GM23338 (cell line): ENCODE measurements at regions not wholly inside any gene's neighbourhood (a gene's known extent, or its start where the extent isn't known, plus 50 kb on each side); places are given as distances from the start of the nearest gene placed in this dataset.

ENCODE experiments used
- ATAC-seq: fragments of 200-7000 bp; cut with Tn5 transposase; 3 replicates; pipeline ENCODE4 v1.9.1; 2020
- DNase-seq: peaks from one replicate; pipeline ENCODE4 v3.0.0-alpha.2; 2015; ENCODE audit warnings: low spot score
- H2AFZ ChIP-seq: fragments of 200-600 bp; sonication (generic); 2 replicates; pipeline ENCODE4 v1.8.0; 2016; ENCODE audit warnings: antibody characterized with exemption, mild to moderate bottlenecking, moderate library complexity
- H3F3A ChIP-seq: fragments of 200-600 bp; sonication (generic); replicated peaks from 2 replicates; pipeline ENCODE4 v1.8.0; 2017; ENCODE audit warnings: antibody characterized with exemption, mixed run types, low read depth
- H3K27ac ChIP-seq: fragments of 200-600 bp; sonication (generic); 2 replicates; pipeline ENCODE4 v1.6.1; 2016; ENCODE audit warnings: low read depth
- H3K27me3 ChIP-seq: fragments of 200-600 bp; sonication (generic); 2 replicates; pipeline ENCODE4 v1.8.0; 2016; ENCODE audit warnings: mild to moderate bottlenecking, mixed run types, moderate library complexity; ENCODE audit not compliant: insufficient read depth
- H3K36me3 ChIP-seq: fragments of 200-600 bp; sonication (generic); 2 replicates; pipeline ENCODE4 v1.8.0; 2016; ENCODE audit warnings: mild to moderate bottlenecking; ENCODE audit not compliant: insufficient read depth
- H3K4me1 ChIP-seq: fragments of 200-600 bp; sonication (generic); 2 replicates; pipeline ENCODE4 v1.8.0; 2016; ENCODE audit warnings: mild to moderate bottlenecking, moderate library complexity; ENCODE audit not compliant: insufficient read depth
- H3K4me2 ChIP-seq: fragments of 200-600 bp; sonication (generic); 2 replicates; pipeline ENCODE4 v1.7.1; 2017; ENCODE audit warnings: mixed run types
- H3K4me3 ChIP-seq: fragments of 200-600 bp; sonication (generic); 2 replicates; pipeline ENCODE4 v1.6.1; 2016; ENCODE audit warnings: mixed run types
- H3K79me2 ChIP-seq: fragments of 200-600 bp; sonication (generic); replicated peaks from 2 replicates; pipeline ENCODE4 v1.8.0; 2017; ENCODE audit warnings: mild to moderate bottlenecking; ENCODE audit not compliant: insufficient read depth
- H3K9me2 ChIP-seq: fragments of 200-600 bp; sonication (generic); 2 replicates; pipeline ENCODE4 v1.8.0; 2017; ENCODE audit not compliant: insufficient read depth
- H4K20me1 ChIP-seq: fragments of 200-600 bp; sonication (generic); replicated peaks from 2 replicates; pipeline ENCODE4 v1.8.0; 2017; ENCODE audit warnings: mild to moderate bottlenecking; ENCODE audit not compliant: insufficient read depth
- H3K27ac Mint-ChIP-seq: 2 replicates; pipeline ENCODE4 v1.8.0; 2020; ENCODE audit warnings: inconsistent platforms, mild to moderate bottlenecking, moderate library complexity, mixed read lengths
- H3K27me3 Mint-ChIP-seq: 3 replicates; pipeline ENCODE4 v1.8.0; 2022; ENCODE audit warnings: low read depth, mild to moderate bottlenecking, moderate library complexity, mixed read lengths, inconsistent platforms; ENCODE audit not compliant: insufficient read depth, poor library complexity
- H3K36me3 Mint-ChIP-seq: 3 replicates; pipeline ENCODE4 v1.8.0; 2021; ENCODE audit warnings: low read depth, mild to moderate bottlenecking, inconsistent platforms, moderate library complexity, mixed read lengths
- H3K4me1 Mint-ChIP-seq: 3 replicates; pipeline ENCODE4 v1.8.0; 2020; ENCODE audit warnings: mild to moderate bottlenecking, inconsistent platforms, mixed read lengths
- H3K4me3 Mint-ChIP-seq: 3 replicates; pipeline ENCODE4 v1.8.0; 2021; ENCODE audit warnings: moderate library complexity, mild to moderate bottlenecking, inconsistent platforms, mixed read lengths
- H3K9me3 Mint-ChIP-seq: 3 replicates; pipeline ENCODE4 v1.8.0; 2020; ENCODE audit warnings: moderate library complexity, mild to moderate bottlenecking, inconsistent platforms, mixed read lengths
- CREB1 ChIP-seq: fragments of 250-450 bp; sonication (Bioruptor Pico); IDR thresholded peaks from 2 replicates; pipeline ENCODE4 v1.5.0; 2020; ENCODE audit warnings: low read depth, mild to moderate bottlenecking, moderate library complexity
- EZH2phosphoT487 ChIP-seq: fragments of 200-600 bp; sonication (generic); IDR thresholded peaks from one replicate; pipeline ENCODE4 v1.8.1; 2018; ENCODE audit warnings: antibody characterized with exemption; ENCODE audit not compliant: unreplicated experiment
- JUNB ChIP-seq: IDR thresholded peaks from one replicate; pipeline ENCODE4 v1.6.1; 2016; ENCODE audit warnings: antibody characterized with exemption; ENCODE audit not compliant: unreplicated experiment
- ZNF114 ChIP-seq: fragments of 250-450 bp; sonication (Bioruptor Pico); IDR thresholded peaks from 2 replicates; pipeline ENCODE4 v1.5.0; 2020; ENCODE audit warnings: mild to moderate bottlenecking, moderate library complexity
- ZNF331 ChIP-seq: fragments of 250-450 bp; sonication (Bioruptor Pico); IDR thresholded peaks from 2 replicates; pipeline ENCODE4 v1.5.0; 2020; ENCODE audit warnings: low read depth, mild to moderate bottlenecking, moderate library complexity
- TF ChIP-seq, protein P1 (sequence below), 2 experiments: fragments of 200-600 bp in 1 of 2; sonication (generic) in 1 of 2; conservative IDR thresholded peaks; 2 replicates each; pipeline versions ENCODE4 v1.5.1 to v1.6.1; 2016 to 2017; ENCODE audit warnings: antibody characterized with exemption in 2 of 2, low read depth in 2 of 2, mild to moderate bottlenecking in 2 of 2, moderate library complexity in 1 of 2
- TF ChIP-seq, protein P2 (sequence below): IDR thresholded peaks from 2 replicates; pipeline ENCODE4 v1.6.1; 2016; ENCODE audit warnings: antibody characterized with exemption

DNA sequence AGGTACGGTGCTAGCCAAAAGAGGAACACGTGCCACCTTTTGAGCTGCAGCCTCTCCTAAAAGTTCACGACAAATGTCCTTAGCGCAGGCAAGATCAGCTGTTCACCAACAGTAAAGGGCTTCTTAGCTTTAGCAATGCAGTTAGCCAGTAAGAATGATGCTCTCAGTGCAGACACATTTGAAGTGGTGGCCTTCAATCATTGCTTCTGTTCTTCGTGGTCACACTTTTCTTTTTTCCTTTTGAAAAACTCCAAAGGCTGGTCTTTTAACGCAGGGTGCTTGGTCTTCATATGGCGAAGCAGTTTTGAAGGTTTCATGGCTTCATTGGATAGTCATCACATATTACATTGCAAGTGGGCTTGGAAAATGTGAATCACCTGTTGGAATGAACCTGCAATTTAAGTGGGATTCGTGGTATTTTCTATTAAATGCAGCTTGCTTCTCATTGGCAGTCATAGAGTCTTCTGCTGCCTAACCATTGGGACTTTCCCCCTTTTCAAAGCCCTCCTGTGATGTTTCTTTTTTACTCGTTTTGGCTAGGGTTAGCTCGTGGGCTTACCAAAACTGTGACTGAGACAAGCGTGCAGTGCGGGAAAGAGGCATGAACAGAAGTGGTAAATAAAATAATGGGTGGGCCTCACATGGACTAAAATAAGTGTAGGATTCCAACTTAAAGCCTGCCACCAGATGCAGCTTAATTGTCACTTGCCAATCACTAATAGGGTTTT lies 100.9 kb downstream of the MRPL36 start:
- Mint-ChIP-seq H3K36me3 (peaks cover 3% of the 10 kb centered on the region; the same call in 1 of the 3 replicates), H3K4me1 (peaks cover 19% of the 10 kb centered on the region), H3K27ac (no peak overlapping the region), H3K4me3 (no peak overlapping the region), H3K9me3 (0 out of 3 replicates have a peak, but pooled peaks cover 4% of the 10 kb centered on the region), H3K27me3 (peaks cover 9% of the 10 kb centered on the region)
- Histone ChIP-seq H4K20me1 (no peaks in the 10 kb centered on the region), H3K4me2 (no peak overlapping the region), H3F3A (no peaks in the 10 kb centered on the region), H2AFZ (no peak overlapping the region), H3K4me1 (peaks cover 5% of the 10 kb centered on the region; the same call in 1 of the 2 replicates), H3K36me3 (no peaks in the 10 kb centered on the region; the same call in 1 of the 2 replicates), H3K79me2 (no peaks in the 10 kb centered on the region), H3K27ac (no peak overlapping the region), H3K4me3 (no peak overlapping the region), H3K9me2 (no peaks in the 10 kb centered on the region), H3K27me3 (no peaks in the 10 kb centered on the region)
- no peak for DNase-seq
- no peak for ATAC-seq
- TF ChIP-seq JUNB (no peak), CREB1 (no peak), ZNF114 (CRISPR knock-in tag) (no peak)
- TF ChIP-seq, protein P1, sequence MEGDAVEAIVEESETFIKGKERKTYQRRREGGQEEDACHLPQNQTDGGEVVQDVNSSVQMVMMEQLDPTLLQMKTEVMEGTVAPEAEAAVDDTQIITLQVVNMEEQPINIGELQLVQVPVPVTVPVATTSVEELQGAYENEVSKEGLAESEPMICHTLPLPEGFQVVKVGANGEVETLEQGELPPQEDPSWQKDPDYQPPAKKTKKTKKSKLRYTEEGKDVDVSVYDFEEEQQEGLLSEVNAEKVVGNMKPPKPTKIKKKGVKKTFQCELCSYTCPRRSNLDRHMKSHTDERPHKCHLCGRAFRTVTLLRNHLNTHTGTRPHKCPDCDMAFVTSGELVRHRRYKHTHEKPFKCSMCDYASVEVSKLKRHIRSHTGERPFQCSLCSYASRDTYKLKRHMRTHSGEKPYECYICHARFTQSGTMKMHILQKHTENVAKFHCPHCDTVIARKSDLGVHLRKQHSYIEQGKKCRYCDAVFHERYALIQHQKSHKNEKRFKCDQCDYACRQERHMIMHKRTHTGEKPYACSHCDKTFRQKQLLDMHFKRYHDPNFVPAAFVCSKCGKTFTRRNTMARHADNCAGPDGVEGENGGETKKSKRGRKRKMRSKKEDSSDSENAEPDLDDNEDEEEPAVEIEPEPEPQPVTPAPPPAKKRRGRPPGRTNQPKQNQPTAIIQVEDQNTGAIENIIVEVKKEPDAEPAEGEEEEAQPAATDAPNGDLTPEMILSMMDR (conservative IDR thresholded peaks at IDR 0.05; ENCODE audit: low read depth in 2 of 2): no peak

DNA sequence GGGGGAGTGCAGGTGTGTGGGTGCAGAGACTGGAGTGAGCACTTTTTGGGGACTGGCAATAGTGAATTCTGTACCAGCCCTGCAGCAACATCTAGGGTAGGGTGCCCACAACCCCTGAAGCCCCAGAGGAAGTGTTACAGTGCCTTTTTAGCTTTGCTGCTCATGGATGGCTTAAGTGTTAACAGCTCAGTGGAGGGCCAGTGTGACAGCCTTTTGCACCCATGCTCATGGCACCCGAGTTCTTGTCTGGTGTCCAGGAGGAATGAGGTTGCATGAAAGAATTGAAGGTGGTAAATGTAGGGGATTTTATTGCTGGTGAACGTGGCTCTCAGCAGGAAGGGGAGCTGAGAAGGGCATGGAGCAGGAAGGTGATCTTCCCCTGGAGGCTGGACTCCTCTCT lies 107.3 kb downstream of the MRPL36 start:
- H3K4me2 ChIP-seq: no peak overlapping the region
- H3F3A ChIP-seq: no peaks in the 10 kb centered on the region
- no peak overlapping the region for H2AFZ ChIP-seq
- no peak overlapping the region for H3K27ac ChIP-seq
- H3K27me3 ChIP-seq: no peaks in the 10 kb centered on the region
- TF ChIP-seq EZH2phosphoT487 (no peak), ZNF331 (CRISPR knock-in tag) (no peak)
- H4K20me1 ChIP-seq: no peaks in the 10 kb centered on the region
- Mint-ChIP-seq H3K27ac (no peak overlapping the region), H3K4me1 (no peaks in the 10 kb centered on the region), H3K4me3 (no peak overlapping the region), H3K9me3 (no peaks in the 10 kb centered on the region; the same call in 2 of the 3 replicates), H3K36me3 (no peaks in the 10 kb centered on the region), H3K27me3 (peaks cover 3% of the 10 kb centered on the region)
- 0 out of 2 replicates have a peak, but pooled peaks cover 2% of the 10 kb centered on the region for H3K9me2 ChIP-seq
- H3K79me2 ChIP-seq: no peaks in the 10 kb centered on the region
- H3K4me1 ChIP-seq: no peaks in the 10 kb centered on the region
- no peak overlapping the region for H3K4me3 ChIP-seq
- H3K36me3 ChIP-seq: no peaks in the 10 kb centered on the region
- ATAC-seq (no peak), DNase-seq (no peak)

DNA sequence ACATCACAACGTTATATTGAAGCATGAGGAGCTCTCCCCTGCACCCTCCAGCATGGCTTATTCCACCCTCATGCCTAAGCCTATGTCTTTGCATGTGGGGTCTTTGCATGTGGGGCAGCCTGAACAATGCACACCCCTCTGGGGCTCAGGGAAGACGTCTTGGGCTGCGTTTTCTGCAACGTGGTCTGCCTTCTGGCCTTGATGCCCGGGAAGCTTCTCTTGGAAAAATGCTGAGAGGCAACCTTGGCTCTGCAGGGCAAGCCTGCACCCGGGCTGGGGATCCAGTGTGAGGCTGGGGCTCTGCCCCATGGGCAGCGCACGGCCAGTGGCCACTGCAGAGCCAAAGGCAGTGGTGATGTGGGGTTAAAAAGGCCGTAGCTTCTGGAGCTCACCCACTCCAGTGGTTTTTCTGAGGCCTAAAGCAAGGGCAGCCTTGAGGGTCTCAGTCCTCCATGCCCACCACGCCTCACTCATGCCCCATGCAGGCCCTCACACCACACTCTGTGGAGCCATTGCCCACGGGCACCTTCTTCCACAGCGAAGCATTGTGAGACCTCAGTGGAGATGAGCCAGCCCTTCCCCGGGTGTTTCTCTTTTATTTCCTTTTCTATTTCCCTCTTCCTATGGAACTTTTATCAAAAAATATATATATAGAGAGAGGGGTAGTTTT lies 112.2 kb downstream of the MRPL36 start:
- ATAC-seq (no peak), DNase-seq (no peak)
- H3K36me3 Mint-ChIP-seq: no peaks in the 10 kb centered on the region
- Histone ChIP-seq H4K20me1 (no peaks in the 10 kb centered on the region), H2AFZ (no peak overlapping the region), H3K4me2 (no peak overlapping the region), H3K4me3 (no peak overlapping the region), H3K4me1 (no peaks in the 10 kb centered on the region), H3K9me2 (0 out of 2 replicates have a peak, but pooled peaks cover 2% of the 10 kb centered on the region), H3F3A (no peaks in the 10 kb centered on the region), H3K79me2 (no peaks in the 10 kb centered on the region), H3K27ac (no peak overlapping the region), H3K27me3 (no peaks in the 10 kb centered on the region), H3K36me3 (no peaks in the 10 kb centered on the region)
- no peak overlapping the region for H3K4me3 Mint-ChIP-seq
- H3K9me3 Mint-ChIP-seq: no peaks in the 10 kb centered on the region; the same call in 2 of the 3 replicates
- H3K27me3 Mint-ChIP-seq: no peaks in the 10 kb centered on the region
- H3K27ac Mint-ChIP-seq: no peak overlapping the region
- no peaks in the 10 kb centered on the region for H3K4me1 Mint-ChIP-seq
- TF ChIP-seq JUNB: no peak
- no peak for TF ChIP-seq EZH2phosphoT487
- TF ChIP-seq, protein P2, sequence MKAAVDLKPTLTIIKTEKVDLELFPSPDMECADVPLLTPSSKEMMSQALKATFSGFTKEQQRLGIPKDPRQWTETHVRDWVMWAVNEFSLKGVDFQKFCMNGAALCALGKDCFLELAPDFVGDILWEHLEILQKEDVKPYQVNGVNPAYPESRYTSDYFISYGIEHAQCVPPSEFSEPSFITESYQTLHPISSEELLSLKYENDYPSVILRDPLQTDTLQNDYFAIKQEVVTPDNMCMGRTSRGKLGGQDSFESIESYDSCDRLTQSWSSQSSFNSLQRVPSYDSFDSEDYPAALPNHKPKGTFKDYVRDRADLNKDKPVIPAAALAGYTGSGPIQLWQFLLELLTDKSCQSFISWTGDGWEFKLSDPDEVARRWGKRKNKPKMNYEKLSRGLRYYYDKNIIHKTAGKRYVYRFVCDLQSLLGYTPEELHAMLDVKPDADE: no peak
